SK-N-SH (cell line): ENCODE measurements at regions not wholly inside any gene's neighbourhood (a gene's known extent, or its start where the extent isn't known, plus 50 kb on each side); places are given as distances from the start of the nearest gene placed in this dataset.

ENCODE experiments used
- CTCF ChIA-PET: fragments of 300-600, 350-600 bp; formaldehyde crosslinking; extraction: SDS; loops from one replicate; lab custom pipeline; 2021; lab: Yijun Ruan, JAX
- POLR2A ChIA-PET: fragments of 350-600 bp; sonication (Branson Sonifier 250); formaldehyde crosslinking; extraction: SDS; loops from one replicate; lab custom pipeline; 2020; ENCODE audit warnings: antibody characterized with exemption, inconsistent platforms; lab: Yijun Ruan, JAX
- DNase-seq: peaks from one replicate; pipeline ENCODE4 v3.0.0; 2012
- H2AFZ ChIP-seq: fragments of 200-600 bp; sonication (generic); 2 replicates; pipeline ENCODE4 v1.8.1; 2016; ENCODE audit warnings: antibody characterized with exemption, mild to moderate bottlenecking, low read depth
- H3F3A ChIP-seq: fragments of 200-600 bp; sonication (generic); replicated peaks from 2 replicates; pipeline ENCODE3; 2016; ENCODE audit warnings: antibody characterized with exemption, mild to moderate bottlenecking; ENCODE audit not compliant: insufficient read depth
- H3K27ac ChIP-seq, 2 experiments: fragments of 200-500 bp in 1 of 2; fragments of 200-600 bp in 1 of 2; sonication (Bioruptor generic) in 1 of 2; sonication (generic), shearing (Covaris generic) in 1 of 2; 2 replicates each; pipeline versions ENCODE4 v1.5.1 to v1.6.1; 2014 to 2016; ENCODE audit warnings: low read depth in 2 of 2, inconsistent platforms in 1 of 2, low read length in 1 of 2, mild to moderate bottlenecking in 1 of 2, mixed read lengths in 1 of 2
- H3K27me3 ChIP-seq: fragments of 200-600 bp; sonication (generic), shearing (Covaris generic); 2 replicates; pipeline ENCODE4 v1.6.1; 2016; ENCODE audit warnings: mixed run types; ENCODE audit not compliant: insufficient read depth
- H3K36me3 ChIP-seq, 2 experiments: fragments of 200-500 bp in 1 of 2; fragments of 200-600 bp in 1 of 2; sonication (Bioruptor generic) in 1 of 2; sonication (generic) in 1 of 2; replicated peaks in 1 of 2; 2 replicates each; pipeline versions ENCODE3 to v1.5.1; 2014 to 2016; ENCODE audit warnings: low read length in 1 of 2, mild to moderate bottlenecking in 1 of 2; ENCODE audit not compliant: insufficient read depth in 2 of 2, control insufficient read depth in 1 of 2
- H3K4me1 ChIP-seq, 2 experiments: fragments of 200-500 bp in 1 of 2; fragments of 200-600 bp in 1 of 2; sonication (Bioruptor generic) in 1 of 2; sonication (generic), shearing (Covaris generic) in 1 of 2; 2 replicates each; pipeline versions ENCODE4 v1.5.1 to v1.6.1; 2014 to 2016; ENCODE audit warnings: low read depth in 1 of 2, low read length in 1 of 2, mixed run types in 1 of 2; ENCODE audit not compliant: insufficient read depth in 2 of 2, control insufficient read depth in 1 of 2
- H3K4me2 ChIP-seq: fragments of 200-600 bp; sonication (generic), shearing (Covaris generic); 2 replicates; pipeline ENCODE4 v1.6.1; 2017; ENCODE audit warnings: mixed run types
- H3K4me3 ChIP-seq, 2 experiments: fragments of 200-500 bp in 1 of 2; fragments of 200-600 bp in 1 of 2; sonication (Bioruptor generic) in 1 of 2; sonication (generic), shearing (Covaris generic) in 1 of 2; 2 replicates each; pipeline versions ENCODE4 v1.5.1 to v1.8.1; 2014 to 2016; ENCODE audit warnings: low read depth in 2 of 2, inconsistent platforms in 1 of 2, low read length in 1 of 2, mild to moderate bottlenecking in 1 of 2, mixed read lengths in 1 of 2, moderate library complexity in 1 of 2
- H3K79me2 ChIP-seq: fragments of 200-600 bp; sonication (generic); 2 replicates; pipeline ENCODE4 v1.8.1; 2017; ENCODE audit warnings: mild to moderate bottlenecking; ENCODE audit not compliant: insufficient read depth
- H3K9ac ChIP-seq: fragments of 200-600 bp; sonication (generic); 2 replicates; pipeline ENCODE4 v1.6.1; 2017; ENCODE audit warnings: mixed run types
- H3K9me2 ChIP-seq: fragments of 200-600 bp; sonication (generic); 2 replicates; pipeline ENCODE4 v1.6.1; 2017; ENCODE audit warnings: mixed run types
- H3K9me3 ChIP-seq: fragments of 200-600 bp; sonication (generic); 2 replicates; pipeline ENCODE4 v1.6.1; 2017; ENCODE audit warnings: mixed run types, mild to moderate bottlenecking, moderate library complexity
- H4K20me1 ChIP-seq: fragments of 200-600 bp; sonication (generic); 2 replicates; pipeline ENCODE4 v1.6.1; 2017; ENCODE audit warnings: mild to moderate bottlenecking, mixed run types; ENCODE audit not compliant: insufficient read depth
- EP300 ChIP-seq, 2 experiments: IDR thresholded peaks; 2 replicates each; pipeline versions ENCODE4 v1.4.0 to v1.6.1; 2012; ENCODE audit warnings: borderline replicate concordance in 1 of 2, low read depth in 1 of 2, low read length in 1 of 2
- FOSL2 ChIP-seq: IDR thresholded peaks from 2 replicates; pipeline ENCODE4 v1.4.0; 2012; ENCODE audit warnings: low read depth, mild to moderate bottlenecking, moderate library complexity, borderline replicate concordance
- FOXJ3 ChIP-seq: sonication (generic); formaldehyde crosslinking; IDR thresholded peaks from 2 replicates; pipeline ENCODE4 v1.5.1; 2020; ENCODE audit warnings: mild to moderate bottlenecking, missing genetic modification reagents
- FOXM1 ChIP-seq: IDR thresholded peaks from 2 replicates; pipeline ENCODE4 v1.4.0; 2012; ENCODE audit warnings: low read depth, mild to moderate bottlenecking
- GABPA ChIP-seq: IDR thresholded peaks from 2 replicates; pipeline ENCODE4 v1.4.0; 2012; ENCODE audit warnings: low read depth, mild to moderate bottlenecking
- GATA2 ChIP-seq: sonication (generic); formaldehyde crosslinking; IDR thresholded peaks from 2 replicates; pipeline ENCODE4 v1.5.0; 2020; ENCODE audit warnings: mild to moderate bottlenecking, missing genetic modification reagents
- JUND ChIP-seq: IDR thresholded peaks from 2 replicates; pipeline ENCODE4 v1.4.0; 2012
- MXI1 ChIP-seq: IDR thresholded peaks from 2 replicates; pipeline ENCODE4 v1.6.1; 2012; ENCODE audit warnings: mild to moderate bottlenecking, low read depth, low read length, improper control_type of control experiment
- NRF1 ChIP-seq: IDR thresholded peaks from 2 replicates; pipeline ENCODE4 v1.6.1; 2012; ENCODE audit warnings: low read depth, mild to moderate bottlenecking, low read length
- RAD21 ChIP-seq: IDR thresholded peaks from 2 replicates; pipeline ENCODE4 v1.6.1; 2012; ENCODE audit warnings: mild to moderate bottlenecking, low read length
- RFX5 ChIP-seq: IDR thresholded peaks from 2 replicates; pipeline ENCODE4 v1.6.1; 2012; ENCODE audit warnings: mild to moderate bottlenecking, improper control_type of control experiment, low read length
- RXRA ChIP-seq: IDR thresholded peaks from 2 replicates; pipeline ENCODE4 v1.4.0; 2012; ENCODE audit warnings: low read depth, mild to moderate bottlenecking, borderline replicate concordance
- SIN3A ChIP-seq: IDR thresholded peaks from 2 replicates; pipeline ENCODE4 v1.6.1; 2012; ENCODE audit warnings: low read depth, mild to moderate bottlenecking, low read length, moderate library complexity, borderline replicate concordance
- SMC3 ChIP-seq: IDR thresholded peaks from 2 replicates; pipeline ENCODE4 v1.6.1; 2012; ENCODE audit warnings: low read depth, low read length, improper control_type of control experiment
- TCF12 ChIP-seq: IDR thresholded peaks from 2 replicates; pipeline ENCODE4 v1.4.0; 2012
- TEAD4 ChIP-seq: IDR thresholded peaks from 2 replicates; pipeline ENCODE4 v1.4.0; 2012; ENCODE audit warnings: mild to moderate bottlenecking, borderline replicate concordance; ENCODE audit not compliant: insufficient read depth
- WGBS: methylation state at CpG from one replicate; pipeline ENCODE4 v1.1.6; 2017; ENCODE audit warnings: low lambda C conversion rate; 5-methylcytosine and 5-hydroxymethylcytosine counted together
- TF ChIP-seq, protein P1 (sequence below): IDR thresholded peaks from 2 replicates; pipeline ENCODE4 v1.4.0; 2012; ENCODE audit warnings: low read depth, borderline replicate concordance
- TF ChIP-seq, protein P2 (sequence below): IDR thresholded peaks from 2 replicates; pipeline ENCODE4 v1.4.0; 2012; ENCODE audit warnings: low read depth
- TF ChIP-seq, protein P3 (sequence below): IDR thresholded peaks from 2 replicates; pipeline ENCODE4 v1.4.0; 2012; ENCODE audit warnings: low read depth, borderline replicate concordance
- TF ChIP-seq, protein P4 (sequence below): fragments of 150-350 bp; IDR thresholded peaks from 2 replicates; pipeline ENCODE4 v1.6.1; 2017; ENCODE audit warnings: antibody characterized with exemption, low read length, low read depth, borderline replicate concordance

GRCh38 chr20:24816431-24816830 lies 132.6 kb upstream of the CST7 start:
- POLR2A ChIA-PET = no interaction called here

DNA sequence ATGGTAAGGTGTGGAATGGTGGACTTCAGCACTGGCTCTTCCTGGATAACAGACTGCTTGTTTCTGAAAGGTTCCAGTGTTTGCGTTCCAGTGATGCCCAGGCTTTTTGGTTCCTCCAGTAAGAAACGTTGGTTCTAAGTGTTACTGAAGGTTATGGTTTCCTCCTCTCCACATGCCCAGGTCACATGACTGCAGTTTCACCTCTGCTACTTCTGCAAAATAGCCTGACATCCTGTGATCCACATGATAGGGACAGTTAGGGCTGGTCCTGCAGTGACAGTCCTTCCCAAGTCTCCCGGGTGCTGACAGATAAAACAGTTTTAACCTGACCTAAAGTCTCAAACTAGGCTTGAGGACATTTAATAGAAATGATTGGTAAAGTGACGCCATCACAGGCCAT lies 132.2 kb upstream of the CST7 start:
- no peak overlapping the region for H3K4me3 ChIP-seq
- no peaks in the 10 kb centered on the region for H4K20me1 ChIP-seq
- no peak overlapping the region for H2AFZ ChIP-seq
- no peaks in the 10 kb centered on the region for H3K9me3 ChIP-seq
- H3K79me2 ChIP-seq = no peaks in the 10 kb centered on the region
- no peak for DNase-seq
- TF ChIP-seq, protein P1, sequence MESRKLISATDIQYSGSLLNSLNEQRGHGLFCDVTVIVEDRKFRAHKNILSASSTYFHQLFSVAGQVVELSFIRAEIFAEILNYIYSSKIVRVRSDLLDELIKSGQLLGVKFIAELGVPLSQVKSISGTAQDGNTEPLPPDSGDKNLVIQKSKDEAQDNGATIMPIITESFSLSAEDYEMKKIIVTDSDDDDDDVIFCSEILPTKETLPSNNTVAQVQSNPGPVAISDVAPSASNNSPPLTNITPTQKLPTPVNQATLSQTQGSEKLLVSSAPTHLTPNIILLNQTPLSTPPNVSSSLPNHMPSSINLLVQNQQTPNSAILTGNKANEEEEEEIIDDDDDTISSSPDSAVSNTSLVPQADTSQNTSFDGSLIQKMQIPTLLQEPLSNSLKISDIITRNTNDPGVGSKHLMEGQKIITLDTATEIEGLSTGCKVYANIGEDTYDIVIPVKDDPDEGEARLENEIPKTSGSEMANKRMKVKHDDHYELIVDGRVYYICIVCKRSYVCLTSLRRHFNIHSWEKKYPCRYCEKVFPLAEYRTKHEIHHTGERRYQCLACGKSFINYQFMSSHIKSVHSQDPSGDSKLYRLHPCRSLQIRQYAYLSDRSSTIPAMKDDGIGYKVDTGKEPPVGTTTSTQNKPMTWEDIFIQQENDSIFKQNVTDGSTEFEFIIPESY = no peak
- TF ChIP-seq TCF12 = no peak
- no peak for TF ChIP-seq FOXM1
- no peak for TF ChIP-seq JUND
- no peak for TF ChIP-seq NRF1
- no peak for TF ChIP-seq FOSL2
- no peak for TF ChIP-seq RAD21
- H3K27ac ChIP-seq = no peak overlapping the region
- H3F3A ChIP-seq = no peaks in the 10 kb centered on the region
- 40% methylated on average over 4 of the region's 4 CpGs for WGBS
- no peaks in the 10 kb centered on the region for H3K9me2 ChIP-seq
- no peaks in the 10 kb centered on the region for H3K4me1 ChIP-seq
- H3K36me3 ChIP-seq = no peaks in the 10 kb centered on the region
- no peaks in the 10 kb centered on the region for H3K27me3 ChIP-seq
- ChIA-PET POLR2A (no interaction called here), CTCF (no interaction called here)
- no peak overlapping the region for H3K4me2 ChIP-seq
- no peak overlapping the region for H3K9ac ChIP-seq

More at GRCh38 chr20:24816431-24816830, 132.6 kb upstream of the CST7 start:
- Histone ChIP-seq H3K4me2 (no peak overlapping the region), H4K20me1 (no peaks in the 10 kb centered on the region), H3K79me2 (no peaks in the 10 kb centered on the region), H3K27me3 (no peaks in the 10 kb centered on the region), H3K9me2 (no peaks in the 10 kb centered on the region)
- TF ChIP-seq JUND (no peak), RFX5 (no peak), FOSL2 (no peak), NRF1 (no peak), GABPA (no peak), EP300 (IDR thresholded peaks at IDR 0.05; ENCODE audit: borderline replicate concordance in 1 of 2, low read depth in 1 of 2, low read length in 1 of 2) (no peak), RXRA (no peak), MXI1 (no peak), SIN3A (no peak), SMC3 (no peak), GATA2 (no peak), TEAD4 (no peak), FOXJ3 (CRISPR knock-in tag) (no peak)
- TF ChIP-seq, protein P2, sequence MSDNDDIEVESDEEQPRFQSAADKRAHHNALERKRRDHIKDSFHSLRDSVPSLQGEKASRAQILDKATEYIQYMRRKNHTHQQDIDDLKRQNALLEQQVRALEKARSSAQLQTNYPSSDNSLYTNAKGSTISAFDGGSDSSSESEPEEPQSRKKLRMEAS = no peak
- TF ChIP-seq, protein P3, sequence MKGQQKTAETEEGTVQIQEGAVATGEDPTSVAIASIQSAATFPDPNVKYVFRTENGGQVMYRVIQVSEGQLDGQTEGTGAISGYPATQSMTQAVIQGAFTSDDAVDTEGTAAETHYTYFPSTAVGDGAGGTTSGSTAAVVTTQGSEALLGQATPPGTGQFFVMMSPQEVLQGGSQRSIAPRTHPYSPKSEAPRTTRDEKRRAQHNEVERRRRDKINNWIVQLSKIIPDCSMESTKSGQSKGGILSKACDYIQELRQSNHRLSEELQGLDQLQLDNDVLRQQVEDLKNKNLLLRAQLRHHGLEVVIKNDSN = no peak
- TF ChIP-seq, protein P4, sequence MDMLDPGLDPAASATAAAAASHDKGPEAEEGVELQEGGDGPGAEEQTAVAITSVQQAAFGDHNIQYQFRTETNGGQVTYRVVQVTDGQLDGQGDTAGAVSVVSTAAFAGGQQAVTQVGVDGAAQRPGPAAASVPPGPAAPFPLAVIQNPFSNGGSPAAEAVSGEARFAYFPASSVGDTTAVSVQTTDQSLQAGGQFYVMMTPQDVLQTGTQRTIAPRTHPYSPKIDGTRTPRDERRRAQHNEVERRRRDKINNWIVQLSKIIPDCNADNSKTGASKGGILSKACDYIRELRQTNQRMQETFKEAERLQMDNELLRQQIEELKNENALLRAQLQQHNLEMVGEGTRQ = no peak
- TF ChIP-seq, all 33 proteins: peak for 0
- Histone ChIP-seq H3K4me1 (no peaks in the 10 kb centered on the region), H3K27ac (no peak overlapping the region), H3K36me3 (no peaks in the 10 kb centered on the region), H3K9ac (no peak overlapping the region), H2AFZ (no peak overlapping the region), H3K9me3 (no peaks in the 10 kb centered on the region), H3F3A (no peaks in the 10 kb centered on the region), H3K4me3 (no peak overlapping the region)
- no peak for DNase-seq
- WGBS = 17% methylated on average over 6 of the region's 6 CpGs
- CTCF ChIA-PET = interaction anchor here (0.9 kb wide), 1 partner anchor 47 kb away, joined by 3 read pairs; no protein-coding TSS in a partner anchor
